ENCODE measurements at regions not wholly inside any gene's neighbourhood (a gene's known extent, or its start where the extent isn't known, plus 50 kb on each side); places are given as distances from the start of the nearest gene placed in this dataset.

GRCh38 chr2:113361051-113361450, 76.4 kb upstream of the ZNG1B start:
- TF ChIP-seq CTCF (IDR thresholded peaks at IDR 0.05) (no peak), POLR2A (IDR thresholded peaks at IDR 0.05) (no peak)
